Astrocyte of the cerebellum (primary cell): ENCODE measurements at regions not wholly inside any gene's neighbourhood (a gene's known extent, or its start where the extent isn't known, plus 50 kb on each side); places are given as distances from the start of the nearest gene placed in this dataset.
A peak's percentile ranks its signal among the peaks of the same experiment; 100 is the strongest.

Source experiments
- DNase-seq: peaks from one replicate; pipeline ENCODE4 v3.0.0-alpha.2; 2011; ENCODE audit warnings: low read depth
- H3K4me3 ChIP-seq: 2 replicates; pipeline ENCODE4 v1.5.1; 2011; ENCODE audit warnings: mild to moderate bottlenecking, low read depth, low read length, moderate library complexity
- CTCF ChIP-seq: IDR thresholded peaks from 2 replicates; pipeline ENCODE4 v1.5.1; 2012; ENCODE audit warnings: low read length, low read depth, moderate library complexity, mild to moderate bottlenecking; ENCODE audit errors: missing control alignments
- in situ Hi-C: cut with HindIII; loops from 2 replicates; pipeline ENCODE4 v1.10.0; 2017; ENCODE audit warnings: low sequenced_read_pairs

DNA sequence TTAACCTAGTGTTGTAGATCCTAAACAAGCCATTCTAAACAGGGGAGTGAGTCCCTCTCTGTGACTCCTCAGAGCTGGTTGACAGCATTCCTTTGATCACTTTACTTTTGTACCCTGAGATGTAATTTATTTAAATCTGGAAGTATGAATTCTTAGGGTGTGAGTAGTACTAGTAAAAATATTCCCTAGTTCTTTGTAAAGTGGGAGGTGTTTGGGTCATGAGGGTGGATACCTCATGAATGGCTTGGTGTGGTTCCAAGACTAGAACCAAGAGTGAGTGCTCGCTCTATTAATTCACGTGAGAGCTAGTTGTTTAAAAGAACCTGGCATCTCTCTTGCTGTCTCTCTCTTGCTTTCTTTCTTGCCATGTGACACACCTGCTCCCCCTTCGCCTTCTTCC, 223.7 kb downstream of the SQOR start:
- no peak for DNase-seq
- in situ Hi-C loops, result no loop called here
- no peak for TF ChIP-seq CTCF
- H3K4me3 ChIP-seq, result no peak overlapping the region

DNA sequence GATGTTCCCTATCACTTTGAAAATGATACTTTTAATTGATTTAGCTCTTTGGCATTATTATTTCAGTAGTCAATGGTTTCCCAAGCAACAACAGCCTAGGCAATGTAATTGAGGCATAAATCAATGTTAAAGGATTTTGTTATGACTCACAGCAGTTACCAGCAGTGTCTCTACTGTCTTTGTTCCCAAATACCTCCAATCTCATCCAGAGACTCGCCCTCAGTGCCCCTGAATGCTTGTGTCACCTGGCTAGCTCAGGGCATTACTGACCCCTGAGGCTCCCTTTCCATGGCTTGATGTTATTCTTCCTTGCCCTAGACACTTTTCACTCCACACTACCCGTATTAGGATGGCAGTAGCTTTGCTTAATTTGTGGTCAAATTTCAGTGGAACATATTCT, 227.2 kb downstream of the SQOR start:
- DNase-seq, result no peak
- no peak overlapping the region for H3K4me3 ChIP-seq
- no peak for TF ChIP-seq CTCF
- in situ Hi-C loops, result no loop called here

- no peak overlapping the region for H3K4me3 ChIP-seq
- no peak for TF ChIP-seq CTCF
- in situ Hi-C loops, result no loop called here
- DNase-seq, result peak; percentile 11
Observed at GRCh38 chr15:45863881-45864580, 229.2 kb downstream of the SQOR start.

- in situ Hi-C loops, result no loop called here
- H3K4me3 ChIP-seq, result no peak overlapping the region
- no peak for TF ChIP-seq CTCF
- DNase-seq, result no peak
Observed at GRCh38 chr15:45866616-45867015, 231.8 kb downstream of the SQOR start.

DNA sequence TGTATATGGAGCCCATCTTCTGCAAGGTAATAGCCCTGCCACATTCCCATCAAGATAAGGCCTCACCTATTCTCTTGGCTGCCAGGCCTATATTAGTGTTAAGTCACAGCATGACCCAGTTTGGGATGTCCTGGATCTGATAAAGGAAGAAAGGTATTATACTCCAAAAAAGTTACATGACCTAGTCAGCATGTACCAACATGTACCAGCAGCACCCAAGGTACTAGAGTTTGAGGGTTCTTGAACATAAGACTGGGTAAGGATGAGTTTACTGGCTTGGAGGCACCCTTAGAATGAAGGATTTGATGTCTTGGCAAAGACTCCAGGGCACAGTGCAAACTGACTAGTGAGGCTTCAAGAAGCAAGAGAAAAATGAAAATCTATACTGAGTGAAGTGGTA, 232.5 kb downstream of the SQOR start:
- DNase-seq, result no peak
- in situ Hi-C loops, result no loop called here

GRCh38 chr15:45868109-45868691, 233.4 kb downstream of the SQOR start:
- no peak for DNase-seq
- TF ChIP-seq CTCF, result no peak
- H3K4me3 ChIP-seq, result no peak overlapping the region
- in situ Hi-C loops, result no loop called here

More for the DNA sequence above, 232.5 kb downstream of the SQOR start:
- no peak for TF ChIP-seq CTCF
- H3K4me3 ChIP-seq, result no peak overlapping the region
